Mesenchymal stem cell (in vitro differentiated cells and primary cell): ENCODE measurements at regions not wholly inside any gene's neighbourhood (a gene's known extent, or its start where the extent isn't known, plus 50 kb on each side); places are given as distances from the start of the nearest gene placed in this dataset.

Experiments
- DNase-seq: peaks from one replicate; pipeline ENCODE4 v3.0.0-alpha.2; 2013
- H2AFZ ChIP-seq: one replicate; pipeline ENCODE4 v1.6.1; 2013; ENCODE audit warnings: low read depth, mild to moderate bottlenecking, control low read depth, inconsistent platforms, low read length, moderate library complexity
- H2AK5ac ChIP-seq: 2 replicates; pipeline ENCODE4 v1.6.1; 2013; ENCODE audit warnings: low read length, moderate library complexity, mild to moderate bottlenecking, inconsistent platforms; ENCODE audit not compliant: severe bottlenecking
- H2BK120ac ChIP-seq: one replicate; pipeline ENCODE4 v1.6.1; 2013; ENCODE audit warnings: low read depth, mild to moderate bottlenecking, inconsistent platforms, low read length, moderate library complexity
- H2BK12ac ChIP-seq, 2 experiments: one replicate each; pipeline ENCODE4 v1.6.1; 2013; ENCODE audit warnings: inconsistent platforms in 2 of 2, low read length in 2 of 2, mild to moderate bottlenecking in 2 of 2, moderate library complexity in 2 of 2, control low read depth in 1 of 2
- H2BK15ac ChIP-seq: one replicate; pipeline ENCODE4 v1.6.1; 2013; ENCODE audit warnings: mild to moderate bottlenecking, low read depth, inconsistent platforms; ENCODE audit not compliant: poor library complexity, severe bottlenecking
- H2BK5ac ChIP-seq: 2 replicates; pipeline ENCODE4 v1.6.1; 2013; ENCODE audit warnings: low read depth, mild to moderate bottlenecking, low read length, control low read depth, inconsistent platforms; ENCODE audit not compliant: poor library complexity, severe bottlenecking
- H3K14ac ChIP-seq, 2 experiments: one replicate each; pipeline ENCODE4 v1.6.1; 2013; ENCODE audit warnings: inconsistent platforms in 2 of 2, low read length in 2 of 2, control low read depth in 1 of 2, mild to moderate bottlenecking in 1 of 2, moderate library complexity in 1 of 2
- H3K18ac ChIP-seq, 2 experiments: one replicate each; pipeline ENCODE4 v1.6.1; 2013; ENCODE audit warnings: inconsistent platforms in 2 of 2, low read length in 2 of 2, control low read depth in 1 of 2, low read depth in 1 of 2, mild to moderate bottlenecking in 1 of 2
- H3K23ac ChIP-seq, 2 experiments: one replicate each; pipeline ENCODE4 v1.6.1; 2013; ENCODE audit warnings: inconsistent platforms in 2 of 2, low read length in 2 of 2, mild to moderate bottlenecking in 2 of 2, moderate library complexity in 2 of 2, control low read depth in 1 of 2
- H3K27ac ChIP-seq: 2 replicates; pipeline ENCODE4 v1.5.1; 2013; ENCODE audit warnings: mild to moderate bottlenecking, moderate library complexity, low read length, control low read depth, inconsistent platforms; ENCODE audit not compliant: poor library complexity, severe bottlenecking
- H3K27me3 ChIP-seq, 2 experiments: 2 replicates each; pipeline versions ENCODE4 v1.6.1 to v1.7.0; 2013; ENCODE audit warnings: low read length in 2 of 2, mild to moderate bottlenecking in 2 of 2, moderate library complexity in 2 of 2, control low read depth in 1 of 2, inconsistent platforms in 1 of 2; ENCODE audit not compliant: control insufficient read depth in 1 of 2, insufficient read depth in 1 of 2
- H3K36me3 ChIP-seq, 2 experiments: 2 replicates each; pipeline versions ENCODE4 v1.6.1 to v1.7.0; 2013; ENCODE audit warnings: low read length in 2 of 2, control low read depth in 1 of 2, inconsistent platforms in 1 of 2, low read depth in 1 of 2, mild to moderate bottlenecking in 1 of 2; ENCODE audit not compliant: insufficient read depth in 2 of 2, control insufficient read depth in 1 of 2
- H3K4ac ChIP-seq, 2 experiments: one replicate each; pipeline ENCODE4 v1.6.1; 2013; ENCODE audit warnings: inconsistent platforms in 2 of 2, low read length in 2 of 2, mild to moderate bottlenecking in 2 of 2, moderate library complexity in 2 of 2, control low read depth in 1 of 2, low read depth in 1 of 2
- H3K4me1 ChIP-seq: 2 replicates; pipeline ENCODE4 v1.6.1; 2013; ENCODE audit warnings: low read depth, low read length, control low read depth; ENCODE audit not compliant: control insufficient read depth, insufficient read depth
- H3K4me2 ChIP-seq: 2 replicates; pipeline ENCODE4 v1.6.1; 2013; ENCODE audit warnings: low read length, mild to moderate bottlenecking, inconsistent platforms; ENCODE audit not compliant: poor library complexity, severe bottlenecking
- H3K4me3 ChIP-seq, 2 experiments: 2 replicates each; pipeline versions ENCODE4 v1.5.1 to v1.7.0; 2013; ENCODE audit warnings: low read length in 2 of 2, mild to moderate bottlenecking in 2 of 2, control low read depth in 1 of 2, low read depth in 1 of 2; ENCODE audit not compliant: insufficient read depth in 1 of 2
- H3K79me1 ChIP-seq: replicated peaks from 2 replicates; pipeline ENCODE4 v1.6.1; 2013; ENCODE audit warnings: mild to moderate bottlenecking, control low read depth, low read length, inconsistent platforms; ENCODE audit not compliant: poor library complexity, severe bottlenecking
- H3K9ac ChIP-seq: 2 replicates; pipeline ENCODE4 v1.7.0; 2013; ENCODE audit warnings: mild to moderate bottlenecking, low read length, moderate library complexity
- H3K9me3 ChIP-seq: 2 replicates; pipeline ENCODE4 v1.7.0; 2013; ENCODE audit warnings: mild to moderate bottlenecking, low read length; ENCODE audit not compliant: control insufficient read depth
- H4K8ac ChIP-seq: one replicate; pipeline ENCODE4 v1.6.1; 2013; ENCODE audit warnings: inconsistent platforms, mild to moderate bottlenecking, low read length, moderate library complexity
- H4K91ac ChIP-seq: one replicate; pipeline ENCODE4 v1.6.1; 2013; ENCODE audit warnings: mild to moderate bottlenecking, low read length, inconsistent platforms
- WGBS: methylation state at CpG from one replicate; pipeline ENCODE4 v1.1.7; 2013; ENCODE audit warnings: mixed read lengths; 5-methylcytosine and 5-hydroxymethylcytosine counted together

DNA sequence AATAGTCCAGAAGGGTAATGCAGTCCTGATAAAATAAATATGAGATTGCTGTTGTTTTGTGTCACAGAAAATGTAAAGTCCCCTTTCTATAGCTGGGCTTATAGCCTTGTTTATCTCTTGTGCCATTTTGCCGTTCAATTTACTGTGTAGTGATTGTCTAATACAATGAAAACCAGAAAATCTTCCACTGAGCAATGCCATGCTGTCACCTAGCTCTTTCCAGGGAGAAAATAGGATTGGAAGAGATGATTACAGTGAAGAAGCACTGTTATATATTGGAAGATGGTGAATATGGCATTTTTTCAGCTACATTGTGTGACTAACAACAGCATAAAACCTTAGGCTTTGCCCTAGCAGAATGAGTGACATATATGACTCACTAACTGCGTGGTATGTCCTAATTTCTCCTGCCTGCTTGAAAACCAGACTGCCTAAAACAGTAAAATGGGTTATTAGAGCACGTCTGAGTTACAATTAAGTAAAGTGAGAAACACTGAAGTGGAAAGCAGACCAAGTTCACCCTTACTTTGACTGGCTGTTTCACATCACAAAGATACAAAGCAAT lies 332.4 kb upstream of the ZP4 start:
- Histone ChIP-seq H3K9ac (no peak overlapping the region), H4K91ac (no peak overlapping the region), H4K8ac (no peak overlapping the region), H3K27me3 (no peaks in the 10 kb centered on the region), H3K23ac (no peak overlapping the region), H3K27ac (no peak overlapping the region), H2BK15ac (no peak overlapping the region), H3K4me2 (no peak overlapping the region), H3K79me1 (no peaks in the 10 kb centered on the region), H2BK12ac (no peak overlapping the region), H3K4ac (no peak overlapping the region), H3K18ac (no peak overlapping the region), H2AK5ac (no peak overlapping the region), H3K4me1 (peaks cover 2% of the 10 kb centered on the region), H3K36me3 (peaks cover 0 to 2% of the 10 kb centered on the region in 2 experiments), H2BK5ac (no peak overlapping the region), H2AFZ (no peak overlapping the region), H3K14ac (no peak overlapping the region), H3K4me3 (no peak overlapping the region), H3K9me3 (no peaks in the 10 kb centered on the region), H2BK120ac (no peak overlapping the region)
- DNase-seq, result no peak
- WGBS, result 56% methylated on average over 2 of the region's 3 CpGs

DNA sequence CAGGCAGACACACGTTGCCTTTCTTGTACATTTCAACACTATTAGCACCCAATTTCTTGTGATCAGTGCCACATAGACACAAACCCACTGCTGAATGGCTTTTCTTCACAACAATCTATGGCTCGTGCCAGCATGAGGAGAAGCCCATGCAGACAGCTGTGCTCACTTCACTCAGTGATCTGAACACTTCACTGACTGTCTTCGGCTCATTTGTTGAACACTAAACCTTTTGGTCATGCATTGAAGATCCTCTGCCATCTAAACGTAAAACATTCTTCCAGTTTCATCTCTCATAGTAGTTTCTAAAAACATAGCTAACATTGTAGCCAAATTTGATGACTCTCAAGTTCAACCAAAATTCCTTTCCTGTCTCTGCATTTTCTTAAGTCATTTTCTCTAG lies 331.0 kb upstream of the ZP4 start:
- Histone ChIP-seq H3K4me3 (no peak overlapping the region), H3K4me2 (no peak overlapping the region), H3K4me1 (no peaks in the 10 kb centered on the region), H3K4ac (no peak overlapping the region), H2BK120ac (no peak overlapping the region), H3K23ac (no peak overlapping the region), H3K9me3 (no peaks in the 10 kb centered on the region), H2AFZ (no peak overlapping the region), H2BK12ac (no peak overlapping the region), H3K14ac (no peak overlapping the region), H4K8ac (no peak overlapping the region), H3K27me3 (no peaks in the 10 kb centered on the region), H3K36me3 (no peaks in the 10 kb centered on the region), H4K91ac (no peak overlapping the region), H2AK5ac (no peak overlapping the region), H3K9ac (no peak overlapping the region), H2BK5ac (no peak overlapping the region), H3K79me1 (no peaks in the 10 kb centered on the region), H3K27ac (no peak overlapping the region), H2BK15ac (no peak overlapping the region), H3K18ac (no peak overlapping the region)
- no peak for DNase-seq
- 65% methylated on average over 4 of the region's 4 CpGs for WGBS

DNA sequence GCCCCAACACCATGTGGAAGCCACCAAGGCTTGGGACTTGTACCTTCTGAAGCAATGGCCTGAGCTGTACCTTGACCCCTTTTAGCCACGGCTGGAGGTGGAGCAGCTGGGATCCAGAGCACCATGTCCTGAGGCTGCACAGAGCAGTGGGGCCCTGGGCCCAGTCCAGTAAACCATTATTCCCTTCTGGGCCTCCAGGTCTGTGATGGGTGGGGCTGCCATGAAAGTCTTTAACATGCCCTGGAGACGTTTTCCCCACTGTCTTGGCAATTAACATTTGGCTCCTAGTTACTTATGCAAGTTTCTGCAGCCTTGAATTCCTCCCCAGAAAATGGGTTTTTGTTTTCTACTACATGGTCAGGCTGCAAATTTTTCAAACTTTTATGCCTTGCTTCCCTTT lies 323.7 kb upstream of the ZP4 start:
- H2AK5ac ChIP-seq, result no peak overlapping the region
- no peak overlapping the region for H4K91ac ChIP-seq
- H2BK15ac ChIP-seq, result no peak overlapping the region
- H3K14ac ChIP-seq, result no peak overlapping the region
- no peak overlapping the region for H3K4me2 ChIP-seq
- no peak for DNase-seq
- H3K79me1 ChIP-seq, result no peaks in the 10 kb centered on the region
- H2AFZ ChIP-seq, result no peak overlapping the region
- WGBS, result 45% methylated on average over 2 of the region's 2 CpGs
- H3K27ac ChIP-seq, result no peak overlapping the region
- H4K8ac ChIP-seq, result no peak overlapping the region
- no peak overlapping the region for H3K4me3 ChIP-seq
- H2BK5ac ChIP-seq, result no peak overlapping the region
- H3K9me3 ChIP-seq, result peaks cover 8% of the 10 kb centered on the region
- H2BK120ac ChIP-seq, result no peak overlapping the region
- no peaks in the 10 kb centered on the region for H3K4me1 ChIP-seq
- no peak overlapping the region for H3K23ac ChIP-seq
- no peaks in the 10 kb centered on the region for H3K27me3 ChIP-seq
- peaks cover 0 to 2% of the 10 kb centered on the region in 2 experiments for H3K36me3 ChIP-seq
- no peak overlapping the region for H3K4ac ChIP-seq
- no peak overlapping the region for H3K18ac ChIP-seq
- no peak overlapping the region for H2BK12ac ChIP-seq
- H3K9ac ChIP-seq, result no peak overlapping the region

DNA sequence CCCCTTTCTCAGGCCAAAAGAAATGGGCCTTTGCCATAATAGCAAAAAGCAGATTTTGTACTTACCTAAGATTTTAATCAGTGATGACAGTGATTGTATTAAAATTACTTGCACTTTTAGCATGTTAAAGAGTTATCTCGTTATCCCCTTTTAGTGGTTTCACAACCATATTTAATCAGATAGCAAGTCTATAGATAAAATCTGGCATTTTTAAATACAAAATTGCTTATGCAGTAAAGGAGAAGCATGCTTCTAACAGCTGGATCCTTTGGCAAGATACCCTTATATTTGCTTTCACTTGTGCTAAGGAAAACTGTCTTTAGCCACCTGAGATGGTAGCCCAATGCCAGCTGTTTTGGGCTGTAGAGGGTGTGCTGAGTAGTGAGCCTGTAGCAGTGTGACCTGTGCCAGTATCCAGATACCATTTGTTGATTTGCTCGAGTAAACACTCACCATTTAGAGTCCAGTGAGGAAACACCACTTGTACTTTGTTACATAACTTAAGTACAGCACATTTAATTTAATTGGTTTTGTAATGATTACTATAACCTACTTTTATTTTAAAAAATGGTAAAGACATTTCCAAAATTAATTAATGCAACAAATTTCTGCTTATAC lies 314.4 kb upstream of the ZP4 start:
- H4K91ac ChIP-seq, result no peak overlapping the region
- H2BK5ac ChIP-seq, result no peak overlapping the region
- peaks cover 24% of the 10 kb centered on the region for H3K9me3 ChIP-seq
- no peak overlapping the region for H3K18ac ChIP-seq
- H3K36me3 ChIP-seq, result no peaks in the 10 kb centered on the region
- no CpG with 5 or more reads among the region's 2 CpGs for WGBS
- no peak overlapping the region for H4K8ac ChIP-seq
- H2BK15ac ChIP-seq, result no peak overlapping the region
- H3K23ac ChIP-seq, result no peak overlapping the region
- H2BK12ac ChIP-seq, result no peak overlapping the region
- H3K4me2 ChIP-seq, result no peak overlapping the region
- H2BK120ac ChIP-seq, result no peak overlapping the region
- H3K4me1 ChIP-seq, result no peaks in the 10 kb centered on the region
- H3K79me1 ChIP-seq, result no peaks in the 10 kb centered on the region
- no peak overlapping the region for H2AFZ ChIP-seq
- H3K27me3 ChIP-seq, result no peaks in the 10 kb centered on the region
- H3K4ac ChIP-seq, result no peak overlapping the region
- H2AK5ac ChIP-seq, result no peak overlapping the region
- H3K9ac ChIP-seq, result no peak overlapping the region
- no peak overlapping the region for H3K27ac ChIP-seq
- no peak overlapping the region for H3K14ac ChIP-seq
- no peak for DNase-seq
- H3K4me3 ChIP-seq, result no peak overlapping the region
